Kidney (tissue), 13 donors: ENCODE measurements at regions not wholly inside any gene's neighbourhood (a gene's known extent, or its start where the extent isn't known, plus 50 kb on each side); places are given as distances from the start of the nearest gene placed in this dataset.

Experiments
- DNase-seq, 5 donors: peaks; one replicate each; pipeline ENCODE4 v3.0.0-alpha.2; 2013 to 2020
- FAIRE-seq: peaks from 2 replicates; lab custom pipeline; 2012; peaks lifted over from hg19 to GRCh38; lab: Jason Lieb, UNC
- H3K27ac ChIP-seq, 2 donors: one replicate each; pipeline ENCODE4 v1.7.0; 2013; ENCODE audit warnings: low read depth in 2 of 2, low read length in 2 of 2, inconsistent platforms in 1 of 2
- H3K27me3 ChIP-seq: one replicate; pipeline ENCODE4 v1.7.1; 2013; ENCODE audit warnings: low read length, inconsistent platforms; ENCODE audit not compliant: control insufficient read depth, insufficient read depth
- H3K36me3 ChIP-seq, 3 donors: one replicate each; pipeline versions ENCODE4 v1.7.0 to v1.7.1; 2013; ENCODE audit warnings: low read length in 3 of 3, control low read depth in 1 of 3, inconsistent platforms in 1 of 3; ENCODE audit not compliant: insufficient read depth in 3 of 3, control insufficient read depth in 2 of 3
- H3K4me1 ChIP-seq, 3 donors: one replicate each; pipeline versions ENCODE4 v1.7.0 to v1.7.1; 2013; ENCODE audit warnings: low read length in 3 of 3, inconsistent platforms in 1 of 3, low read depth in 1 of 3; ENCODE audit not compliant: control insufficient read depth in 2 of 3, insufficient read depth in 2 of 3
- H3K4me3 ChIP-seq, 3 donors: one replicate each; pipeline versions ENCODE4 v1.7.0 to v1.8.1; 2013; ENCODE audit warnings: low read length in 3 of 3, control low read depth in 1 of 3, inconsistent platforms in 1 of 3
- H3K9ac ChIP-seq, 3 donors: one replicate each; pipeline versions ENCODE4 v1.7.0 to v1.7.1; 2013; ENCODE audit warnings: low read length in 3 of 3, control low read depth in 1 of 3, inconsistent platforms in 1 of 3
- H3K9me3 ChIP-seq, 3 donors: one replicate each; pipeline versions ENCODE4 v1.7.0 to v1.7.1; 2013; ENCODE audit warnings: low read length in 3 of 3, control low read depth in 1 of 3, inconsistent platforms in 1 of 3; ENCODE audit not compliant: control insufficient read depth in 2 of 3, insufficient read depth in 1 of 3
- intact Hi-C: fragments of 100-400 bp; cut with DNase I; formaldehyde crosslinking; loops from one replicate; pipeline ENCODE4 v1.11.1; 2022
- TF ChIP-seq, protein P1 (sequence below): IDR thresholded peaks from 3 replicates; pipeline ENCODE4 v1.5.1; 2012; ENCODE audit warnings: mild to moderate bottlenecking, moderate library complexity, borderline replicate concordance; ENCODE audit not compliant: insufficient read depth; ENCODE audit errors: extremely low read depth
- donor health status: control.
- donor health status: control.
- donor health status: control.
- donor health status: control.
- donor health status: control.
- donor health status: DM: yes; HTN: yes; CAD: no.
- donor health status: Normal renal cell carcinoma (clear cell type).

DNA sequence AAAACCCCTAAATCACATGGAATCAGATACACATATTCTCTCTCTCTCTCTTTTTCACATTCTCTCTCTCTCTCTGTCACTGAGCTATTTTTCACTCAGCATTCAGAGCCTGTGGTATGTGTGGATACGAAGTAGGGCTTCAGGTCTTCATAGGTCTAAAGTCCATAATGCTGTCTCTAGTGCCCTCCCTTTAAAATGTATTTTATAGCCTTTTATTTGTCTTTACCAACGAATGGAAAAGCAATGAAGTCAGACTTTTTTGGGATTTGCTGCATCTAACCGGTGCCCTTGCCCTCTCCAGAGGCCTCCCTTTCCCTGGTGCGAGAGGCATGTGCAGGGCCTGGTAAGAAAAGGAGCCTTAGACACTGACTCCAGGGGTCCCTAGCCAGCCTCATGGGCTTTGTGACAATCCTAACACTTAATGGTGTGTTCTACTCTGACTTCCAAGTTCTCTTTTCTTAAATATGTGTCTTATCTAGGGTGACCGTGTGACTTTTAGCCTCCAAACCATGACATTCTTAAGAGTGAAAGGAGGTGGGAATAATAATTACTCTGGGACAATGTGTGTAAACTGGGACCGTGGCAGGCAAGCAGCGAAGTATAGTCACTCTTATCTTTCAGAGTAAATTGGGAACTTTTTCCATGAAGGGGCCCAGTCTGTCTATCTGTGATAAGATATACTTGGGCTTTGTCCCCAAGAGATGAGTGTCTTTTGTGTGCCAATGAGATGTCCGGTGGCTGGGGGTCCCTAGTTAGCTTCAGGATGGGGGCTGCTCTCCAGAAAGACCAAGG lies 101.1 kb downstream of the B3GNT2 start:
- no peak for FAIRE-seq
- Histone ChIP-seq H3K9ac (no peak overlapping the region), H3K4me1 (peaks cover 0 to 25% (median 18%) of the 10 kb centered on the region in 3 donors), H3K9me3 (no peaks in the 10 kb centered on the region), H3K36me3 (no peaks in the 10 kb centered on the region), H3K4me3 (no peak overlapping the region), H3K27ac (no peak overlapping the region), H3K27me3 (no peaks in the 10 kb centered on the region)
- intact Hi-C loops, result no loop called here
- TF ChIP-seq, protein P1, sequence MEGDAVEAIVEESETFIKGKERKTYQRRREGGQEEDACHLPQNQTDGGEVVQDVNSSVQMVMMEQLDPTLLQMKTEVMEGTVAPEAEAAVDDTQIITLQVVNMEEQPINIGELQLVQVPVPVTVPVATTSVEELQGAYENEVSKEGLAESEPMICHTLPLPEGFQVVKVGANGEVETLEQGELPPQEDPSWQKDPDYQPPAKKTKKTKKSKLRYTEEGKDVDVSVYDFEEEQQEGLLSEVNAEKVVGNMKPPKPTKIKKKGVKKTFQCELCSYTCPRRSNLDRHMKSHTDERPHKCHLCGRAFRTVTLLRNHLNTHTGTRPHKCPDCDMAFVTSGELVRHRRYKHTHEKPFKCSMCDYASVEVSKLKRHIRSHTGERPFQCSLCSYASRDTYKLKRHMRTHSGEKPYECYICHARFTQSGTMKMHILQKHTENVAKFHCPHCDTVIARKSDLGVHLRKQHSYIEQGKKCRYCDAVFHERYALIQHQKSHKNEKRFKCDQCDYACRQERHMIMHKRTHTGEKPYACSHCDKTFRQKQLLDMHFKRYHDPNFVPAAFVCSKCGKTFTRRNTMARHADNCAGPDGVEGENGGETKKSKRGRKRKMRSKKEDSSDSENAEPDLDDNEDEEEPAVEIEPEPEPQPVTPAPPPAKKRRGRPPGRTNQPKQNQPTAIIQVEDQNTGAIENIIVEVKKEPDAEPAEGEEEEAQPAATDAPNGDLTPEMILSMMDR, result no peak
- no peak for DNase-seq

DNA sequence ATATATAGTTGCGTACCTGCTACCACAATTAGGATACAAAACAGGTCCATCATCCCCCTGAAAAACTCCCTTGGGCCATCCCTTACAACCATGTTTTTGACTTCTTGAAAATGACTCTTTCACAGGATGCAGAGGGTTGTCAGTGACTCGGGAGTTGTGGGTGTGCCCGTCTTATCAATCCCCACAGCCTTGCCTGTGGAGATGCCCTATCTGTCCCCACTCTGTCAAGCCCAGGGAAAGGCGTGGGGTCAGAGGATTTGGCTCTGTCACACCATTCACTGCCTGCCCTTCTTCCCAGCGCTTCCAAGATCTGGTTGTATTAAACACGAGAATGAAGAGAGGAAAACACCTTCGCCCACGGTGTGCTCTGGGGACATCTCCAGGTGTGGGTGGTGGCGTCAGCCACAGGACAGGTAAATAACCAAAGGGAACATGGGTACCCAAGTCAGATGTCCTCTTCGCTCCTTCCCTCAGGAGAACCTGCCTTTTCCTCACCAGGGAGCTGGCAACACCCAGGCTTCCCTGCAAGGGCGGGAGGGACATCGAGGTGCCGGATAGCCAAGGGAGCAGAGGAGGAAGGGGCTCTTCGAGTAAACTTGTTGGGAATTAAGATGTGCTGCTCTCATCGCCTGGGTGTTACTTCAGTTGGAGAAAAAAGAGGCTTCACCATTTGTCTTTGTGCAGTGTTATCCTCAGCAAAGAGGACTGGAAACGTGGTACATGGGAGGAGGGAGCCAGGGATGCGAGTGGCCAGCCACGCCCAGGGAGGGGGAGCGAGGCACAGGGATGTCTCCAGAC lies 100.3 kb downstream of the B3GNT2 start:
- intact Hi-C loops, result no loop called here

DNA sequence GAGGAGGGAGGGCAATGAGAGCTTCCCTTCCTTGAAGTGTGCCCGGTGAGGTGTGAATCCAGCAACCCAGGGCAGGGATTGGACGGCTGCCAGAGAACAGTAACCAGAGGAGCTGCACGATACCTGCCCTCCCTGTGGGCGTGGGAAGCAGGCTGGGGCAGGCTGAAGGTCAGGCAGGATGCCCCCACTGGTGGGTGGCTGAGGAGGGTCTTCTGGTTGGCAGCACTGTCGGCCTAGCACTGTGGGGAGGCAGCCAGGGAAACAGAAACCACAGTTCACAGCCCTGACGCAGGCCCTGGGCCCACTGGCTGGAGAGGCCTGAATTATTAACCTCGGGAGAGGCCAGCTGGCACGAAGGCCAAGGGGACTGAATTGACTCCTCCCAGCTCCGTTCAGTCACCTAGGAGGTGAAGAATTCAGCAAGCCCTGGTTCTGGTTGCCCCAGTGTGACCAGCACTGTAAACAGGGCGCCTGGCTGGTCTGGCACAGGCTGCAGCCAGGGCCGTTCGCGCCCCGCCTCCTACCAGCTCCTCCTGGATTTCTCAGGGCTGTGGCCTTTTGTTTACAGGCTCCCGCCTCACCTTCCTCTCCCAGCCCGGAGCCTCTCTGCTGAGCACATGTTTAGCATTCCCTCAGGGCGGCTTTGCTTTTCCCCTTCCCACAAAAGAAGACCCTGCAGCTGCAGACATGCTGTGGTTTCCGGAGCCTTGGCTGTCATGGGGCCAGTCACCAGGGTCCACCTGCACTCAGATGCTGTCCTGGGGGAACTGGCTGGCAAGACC lies 97.8 kb downstream of the B3GNT2 start:
- Histone ChIP-seq H3K9me3 (no peaks in the 10 kb centered on the region), H3K36me3 (no peaks in the 10 kb centered on the region), H3K27ac (peak overlapping the region; percentile 88 to 92), H3K9ac (peak overlapping the region in 1 of 3 donors; percentile 69), H3K4me1 (peaks cover 0 to 30% (median 18%) of the 10 kb centered on the region in 3 donors), H3K27me3 (no peaks in the 10 kb centered on the region), H3K4me3 (peak overlapping the region in 2 of 3 donors; percentile 9 to 37)
- TF ChIP-seq, protein P1, result no peak
- peak; percentile 85 to 96 (median 94) for DNase-seq
- no peak for FAIRE-seq
- intact Hi-C loops, result no loop called here

More for the DNA sequence above, 100.3 kb downstream of the B3GNT2 start:
- Histone ChIP-seq H3K4me1 (peaks cover 0 to 30% (median 18%) of the 10 kb centered on the region in 3 donors), H3K9ac (no peak overlapping the region), H3K27me3 (no peaks in the 10 kb centered on the region), H3K9me3 (no peaks in the 10 kb centered on the region), H3K36me3 (no peaks in the 10 kb centered on the region), H3K4me3 (no peak overlapping the region), H3K27ac (no peak overlapping the region)
- DNase-seq (peak in 1 of 5 donors; percentile 32), FAIRE-seq (no peak)
- TF ChIP-seq, protein P1, result no peak
